ENCODE measurements at regions not wholly inside any gene's neighbourhood (a gene's known extent, or its start where the extent isn't known, plus 50 kb on each side); places are given as distances from the start of the nearest gene placed in this dataset.
A peak's percentile ranks its signal among the peaks of the same experiment; 100 is the strongest.

DNA sequence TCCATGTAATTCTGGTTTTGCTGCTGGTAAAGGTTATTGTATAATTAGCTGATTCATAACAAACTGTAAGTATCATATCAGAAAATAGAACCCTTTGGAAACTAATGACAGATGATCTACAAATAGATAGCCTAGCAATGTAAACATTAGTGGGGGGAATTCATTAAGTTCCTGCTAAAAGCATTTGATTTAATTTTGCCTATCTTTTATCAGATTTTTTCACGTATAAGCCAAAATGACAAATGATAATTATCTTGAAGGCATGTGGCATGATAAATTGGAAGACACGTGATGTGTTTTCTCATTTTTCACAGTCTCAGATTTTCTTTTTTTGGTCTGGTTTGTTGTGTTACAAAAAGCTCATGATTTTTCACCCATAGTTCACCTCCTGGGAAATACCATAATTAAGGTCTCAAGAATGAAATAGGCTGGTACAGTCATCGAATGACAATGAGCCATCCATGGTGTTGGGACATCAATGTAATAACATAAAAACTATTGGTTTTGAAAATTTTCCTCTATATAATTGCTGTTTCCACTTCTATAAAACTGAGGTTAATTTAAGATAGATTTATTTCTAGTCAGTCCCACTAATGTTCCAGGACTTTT lies 325.9 kb upstream of the TBL1XR1 start:
- no peak overlapping the region for H3K4me3 ChIP-seq (ENCODE audit: low read length)
- Mint-ChIP-seq H3K36me3 (peaks cover 0 to 10% (median 1%) of the 10 kb centered on the region in 3 donors), H3K9me3 (peaks cover 0 to 3% (median 0%) of the 10 kb centered on the region in 5 donors), H3K4me1 (peaks cover 21 to 52% (median 43%) of the 10 kb centered on the region in 3 donors), H3K27ac (no peak overlapping the region), H3K27me3 (no peaks in the 10 kb centered on the region), H3K4me3 (no peak overlapping the region)
- POLR2A ChIA-PET, result interaction anchor here (0.6 kb wide), 1 partner anchor 79 kb away, joined by 4 read pairs; no protein-coding TSS in a partner anchor
- CTCF ChIA-PET, result interaction anchor here (1.7 kb wide), 1 partner anchor 12 kb away, joined by 3 read pairs; no protein-coding TSS in a partner anchor
- no peaks in the 10 kb centered on the region for H3K9me3 ChIP-seq (ENCODE audit: low read length)
- DNase-seq, result no peak
- no peaks in the 10 kb centered on the region for H3K36me3 ChIP-seq (ENCODE audit: insufficient read depth, low read length)
- H3K27me3 ChIP-seq (ENCODE audit: insufficient read depth, low read length, poor library complexity, severe bottlenecking), result no peaks in the 10 kb centered on the region
- H3K4me1 ChIP-seq (ENCODE audit: insufficient read depth, low read length), result peaks cover 6% of the 10 kb centered on the region
- H3K27ac ChIP-seq (ENCODE audit: low read depth, low read length), result no peak overlapping the region

DNA sequence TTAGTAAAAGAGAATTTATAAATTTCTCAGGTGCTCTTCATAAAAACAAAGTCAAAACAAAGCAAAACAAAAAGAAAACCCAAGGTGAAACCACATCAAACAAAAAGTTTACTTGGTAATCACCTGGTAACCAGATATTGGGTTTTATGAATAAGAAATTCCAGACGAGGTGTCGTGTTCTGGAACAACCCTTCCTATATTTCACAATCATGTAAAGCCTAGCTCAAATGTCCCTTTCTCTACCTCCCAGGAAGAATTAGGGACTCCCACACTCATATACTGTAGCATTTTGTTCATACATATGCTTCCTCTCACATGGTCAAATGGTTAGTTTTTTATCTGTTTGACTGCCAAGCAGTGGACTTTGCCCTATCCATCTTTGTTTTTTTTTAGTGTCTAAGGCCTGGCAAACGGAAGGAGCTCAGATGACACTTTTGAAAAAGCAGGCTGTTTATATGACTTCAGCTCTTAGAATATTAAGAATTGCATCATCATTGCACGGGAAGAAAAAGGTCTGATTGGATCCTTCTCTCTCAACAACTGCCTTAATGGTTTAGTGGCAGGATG lies 326.7 kb upstream of the TBL1XR1 start:
- Mint-ChIP-seq H3K4me3 (no peak overlapping the region), H3K4me1 (peaks cover 27 to 54% (median 51%) of the 10 kb centered on the region in 3 donors), H3K27ac (no peak overlapping the region), H3K36me3 (peaks cover 0 to 10% (median 0%) of the 10 kb centered on the region in 3 donors), H3K9me3 (peaks cover 0 to 3% (median 0%) of the 10 kb centered on the region in 5 donors), H3K27me3 (no peaks in the 10 kb centered on the region)
- no peak for DNase-seq
- no peak overlapping the region for H3K27ac ChIP-seq (ENCODE audit: low read depth, low read length)
- peaks cover 6% of the 10 kb centered on the region for H3K4me1 ChIP-seq (ENCODE audit: insufficient read depth, low read length)
- H3K36me3 ChIP-seq (ENCODE audit: insufficient read depth, low read length), result no peaks in the 10 kb centered on the region
- CTCF ChIA-PET, result interaction anchor here (1.7 kb wide), 1 partner anchor 13 kb away, joined by 3 read pairs; no protein-coding TSS in a partner anchor
- H3K27me3 ChIP-seq (ENCODE audit: insufficient read depth, low read length, poor library complexity, severe bottlenecking), result no peaks in the 10 kb centered on the region
- no peak overlapping the region for H3K4me3 ChIP-seq (ENCODE audit: low read length)
- no peaks in the 10 kb centered on the region for H3K9me3 ChIP-seq (ENCODE audit: low read length)
- POLR2A ChIA-PET, result interaction anchor here (0.6 kb wide), 1 partner anchor 79 kb away, joined by 4 read pairs; no protein-coding TSS in a partner anchor

DNA sequence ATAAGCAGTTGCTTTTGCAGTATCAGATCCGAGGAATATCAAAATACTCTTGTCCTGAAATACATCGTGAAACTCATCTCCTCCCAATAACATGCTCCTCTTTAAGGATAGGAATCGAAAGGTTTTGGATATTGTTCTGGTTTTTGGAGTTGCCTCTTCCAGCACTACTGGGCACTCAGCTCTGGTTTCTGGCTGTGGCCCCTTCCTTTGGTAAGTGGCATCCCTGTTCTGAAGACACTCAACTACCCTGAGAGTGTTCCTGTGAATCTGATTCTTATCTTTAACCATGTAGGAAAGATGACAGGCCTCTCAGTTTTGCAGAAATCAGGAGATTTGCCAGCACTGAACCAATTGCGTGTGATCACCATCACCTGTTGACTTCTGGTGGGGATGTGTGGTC lies 327.5 kb upstream of the TBL1XR1 start:
- CTCF ChIA-PET, result interaction anchor here (1.7 kb wide), 1 partner anchor 13 kb away, joined by 3 read pairs; no protein-coding TSS in a partner anchor

DNA sequence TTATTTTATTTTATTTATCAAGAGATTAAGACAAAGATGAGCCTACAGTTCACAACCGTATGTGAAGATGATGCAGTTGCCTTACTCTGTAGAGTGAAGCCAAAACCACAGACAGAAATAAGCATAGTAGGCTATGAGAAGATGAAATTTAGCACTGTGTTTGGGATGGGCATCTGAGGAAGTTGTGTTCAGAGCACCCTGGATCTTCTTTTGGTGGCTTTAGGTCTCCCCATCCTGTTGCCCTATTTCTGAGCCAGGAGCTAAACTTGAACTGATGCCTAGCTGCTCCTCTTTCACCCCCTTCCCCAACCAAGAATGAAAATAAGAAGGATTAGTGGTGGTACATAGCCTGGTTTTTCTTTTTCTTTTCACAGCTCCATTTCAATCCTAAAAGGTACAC lies 328.1 kb upstream of the TBL1XR1 start:
- CTCF ChIA-PET, result no interaction called here

More for the DNA sequence above, 327.5 kb upstream of the TBL1XR1 start:
- POLR2A ChIA-PET, result no interaction called here
- peaks cover 28 to 57% (median 50%) of the 10 kb centered on the region in 3 donors for H3K4me1 Mint-ChIP-seq
- H3K36me3 ChIP-seq (ENCODE audit: insufficient read depth, low read length), result no peaks in the 10 kb centered on the region
- no peak overlapping the region for H3K27ac ChIP-seq (ENCODE audit: low read depth, low read length)
- H3K9me3 Mint-ChIP-seq, result peaks cover 0 to 3% (median 0%) of the 10 kb centered on the region in 5 donors
- no peak overlapping the region for H3K27ac Mint-ChIP-seq
- H3K4me3 ChIP-seq (ENCODE audit: low read length), result no peak overlapping the region
- no peaks in the 10 kb centered on the region for H3K27me3 ChIP-seq (ENCODE audit: insufficient read depth, low read length, poor library complexity, severe bottlenecking)
- DNase-seq, result no peak
- no peaks in the 10 kb centered on the region for H3K27me3 Mint-ChIP-seq
- peaks cover 6% of the 10 kb centered on the region for H3K4me1 ChIP-seq (ENCODE audit: insufficient read depth, low read length)
- peaks cover 0 to 10% (median 0%) of the 10 kb centered on the region in 3 donors for H3K36me3 Mint-ChIP-seq
- H3K4me3 Mint-ChIP-seq, result no peak overlapping the region
- H3K9me3 ChIP-seq (ENCODE audit: low read length), result no peaks in the 10 kb centered on the region

DNA sequence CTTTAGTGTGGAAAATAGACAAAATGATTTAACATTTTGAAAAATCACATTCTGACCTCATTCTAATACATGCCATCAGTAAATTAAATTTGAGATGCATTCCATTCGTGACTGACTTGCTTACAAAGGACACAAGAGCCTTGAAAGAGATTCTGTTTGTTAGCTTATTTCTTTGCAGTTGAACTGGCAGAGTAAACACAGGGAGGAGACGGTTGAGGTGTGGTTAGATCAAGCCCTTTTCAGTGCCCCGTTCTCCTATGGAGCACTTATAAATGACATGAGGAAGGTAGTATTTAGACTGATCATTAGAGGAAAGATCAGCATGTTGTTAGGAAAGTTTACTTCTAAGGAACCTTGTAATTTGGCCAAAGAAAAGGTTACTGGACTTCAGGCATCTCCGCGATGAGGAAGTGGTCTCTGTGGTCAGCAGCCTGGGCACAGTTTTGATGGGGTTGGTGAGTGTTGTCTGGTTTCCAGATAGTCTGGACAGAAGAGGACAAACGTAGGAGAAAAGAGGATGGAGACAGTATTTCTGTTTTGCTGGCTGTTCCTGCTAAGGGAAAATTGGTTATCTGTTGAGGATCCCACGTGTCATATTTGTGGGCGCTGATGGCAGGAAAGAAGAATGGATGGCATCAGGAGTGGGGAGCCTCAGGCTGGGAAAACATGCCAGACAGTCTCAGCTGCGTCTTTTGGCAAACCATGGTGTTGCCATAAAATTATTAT lies 328.9 kb upstream of the TBL1XR1 start:
- Histone ChIP-seq H3K4me3 (ENCODE audit: low read length) (no peak overlapping the region), H3K36me3 (ENCODE audit: insufficient read depth, low read length) (no peaks in the 10 kb centered on the region), H3K9me3 (ENCODE audit: low read length) (no peaks in the 10 kb centered on the region), H3K27me3 (ENCODE audit: insufficient read depth, low read length, poor library complexity, severe bottlenecking) (no peaks in the 10 kb centered on the region), H3K27ac (ENCODE audit: low read depth, low read length) (no peak overlapping the region), H3K4me1 (ENCODE audit: insufficient read depth, low read length) (peaks cover 6% of the 10 kb centered on the region)
- Mint-ChIP-seq H3K4me3 (no peak overlapping the region), H3K4me1 (peaks cover 28 to 57% (median 50%) of the 10 kb centered on the region in 3 donors), H3K36me3 (peaks cover 0 to 10% (median 0%) of the 10 kb centered on the region in 3 donors), H3K27me3 (no peaks in the 10 kb centered on the region), H3K9me3 (peaks cover 0 to 3% (median 0%) of the 10 kb centered on the region in 5 donors), H3K27ac (no peak overlapping the region)
- CTCF ChIA-PET, result no interaction called here
- POLR2A ChIA-PET, result no interaction called here
- no peak for DNase-seq

More for the DNA sequence above, 328.1 kb upstream of the TBL1XR1 start:
- H3K27ac ChIP-seq (ENCODE audit: low read depth, low read length), result no peak overlapping the region
- no peaks in the 10 kb centered on the region for H3K36me3 ChIP-seq (ENCODE audit: insufficient read depth, low read length)
- no peaks in the 10 kb centered on the region for H3K27me3 ChIP-seq (ENCODE audit: insufficient read depth, low read length, poor library complexity, severe bottlenecking)
- DNase-seq, result no peak
- no peaks in the 10 kb centered on the region for H3K9me3 ChIP-seq (ENCODE audit: low read length)
- no peak overlapping the region for H3K4me3 ChIP-seq (ENCODE audit: low read length)
- no peak overlapping the region for H3K27ac Mint-ChIP-seq
- H3K36me3 Mint-ChIP-seq, result peaks cover 0 to 10% (median 0%) of the 10 kb centered on the region in 3 donors
- H3K27me3 Mint-ChIP-seq, result no peaks in the 10 kb centered on the region
- peaks cover 6% of the 10 kb centered on the region for H3K4me1 ChIP-seq (ENCODE audit: insufficient read depth, low read length)
- no peak overlapping the region for H3K4me3 Mint-ChIP-seq
- POLR2A ChIA-PET, result no interaction called here
- H3K9me3 Mint-ChIP-seq, result peaks cover 0 to 3% (median 0%) of the 10 kb centered on the region in 5 donors
- H3K4me1 Mint-ChIP-seq, result peaks cover 28 to 57% (median 50%) of the 10 kb centered on the region in 3 donors

DNA sequence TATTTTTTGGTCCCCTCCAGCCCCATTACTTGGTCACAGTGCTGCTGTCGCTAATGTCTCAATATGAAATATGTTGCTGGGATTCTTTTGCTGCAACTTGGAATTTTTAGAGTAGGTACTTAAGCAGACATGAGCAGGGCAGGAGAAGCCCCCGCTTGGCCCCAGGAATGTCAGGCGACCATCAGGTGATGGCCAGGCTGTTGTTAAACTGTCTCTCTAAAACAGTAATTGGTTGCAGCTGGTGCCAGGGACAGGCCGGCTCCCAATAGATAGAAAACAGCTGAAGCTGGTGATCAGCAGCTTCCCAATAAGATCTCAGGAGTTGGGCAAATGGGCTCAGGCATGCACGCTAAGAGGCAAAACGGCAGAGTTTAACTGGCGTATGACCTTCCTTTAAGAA lies 329.9 kb upstream of the TBL1XR1 start:
- Histone ChIP-seq H3K4me3 (ENCODE audit: low read length) (no peak overlapping the region), H3K4me1 (ENCODE audit: insufficient read depth, low read length) (peaks cover 6% of the 10 kb centered on the region), H3K36me3 (ENCODE audit: insufficient read depth, low read length) (no peaks in the 10 kb centered on the region), H3K27me3 (ENCODE audit: insufficient read depth, low read length, poor library complexity, severe bottlenecking) (no peaks in the 10 kb centered on the region), H3K9me3 (ENCODE audit: low read length) (no peaks in the 10 kb centered on the region), H3K27ac (ENCODE audit: low read depth, low read length) (no peak overlapping the region)
- ChIA-PET CTCF (no interaction called here), POLR2A (no interaction called here)
- Mint-ChIP-seq H3K4me3 (no peak overlapping the region), H3K27ac (no peak overlapping the region), H3K4me1 (peaks cover 28 to 52% (median 50%) of the 10 kb centered on the region in 3 donors), H3K36me3 (peaks cover 0 to 10% (median 0%) of the 10 kb centered on the region in 3 donors), H3K9me3 (peaks cover 0 to 3% (median 0%) of the 10 kb centered on the region in 5 donors), H3K27me3 (no peaks in the 10 kb centered on the region)
- no peak for DNase-seq

DNA sequence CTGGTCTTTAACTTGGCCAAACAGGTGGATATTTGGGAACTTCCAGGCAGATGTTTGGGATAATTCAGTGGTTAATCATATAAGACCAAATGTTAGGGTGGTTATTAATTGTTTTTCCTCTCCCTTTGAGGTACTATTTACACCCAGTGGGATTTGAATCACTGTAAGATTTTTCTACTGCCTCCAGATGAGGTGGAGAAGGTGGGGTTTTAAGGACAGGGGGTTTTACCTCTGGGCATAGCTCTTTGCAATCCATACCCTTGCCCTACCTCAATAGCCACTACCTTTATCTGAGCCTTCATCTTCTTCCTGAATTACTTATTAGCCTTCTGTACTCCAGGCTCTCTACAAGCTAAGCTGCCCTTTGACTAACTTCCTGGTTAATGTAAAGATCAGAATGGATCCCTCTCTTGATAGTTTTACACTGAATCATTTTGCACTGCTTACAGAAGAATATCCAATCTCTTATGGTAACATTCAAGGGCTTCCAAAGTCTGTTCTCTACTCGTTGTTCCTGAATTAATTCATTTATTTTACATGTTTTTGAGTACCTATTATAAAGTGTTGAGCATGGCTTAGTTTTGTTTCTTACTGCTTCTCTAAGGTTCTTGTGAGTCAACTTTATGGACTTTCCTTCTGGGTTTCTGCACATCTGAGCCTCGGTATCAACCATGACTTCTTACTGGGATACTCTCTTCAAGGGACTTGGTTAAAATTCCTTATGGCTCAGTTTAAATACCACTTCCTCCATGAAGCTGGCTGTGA lies 331.2 kb upstream of the TBL1XR1 start:
- CTCF ChIA-PET, result interaction anchor here (1.1 to 1.5 kb wide), 2 partner anchors 10 to 152 kb away, joined by 3 read pairs; no protein-coding TSS in a partner anchor
- Mint-ChIP-seq H3K27ac (peak overlapping the region in 1 of 8 donors; percentile 24), H3K27me3 (no peaks in the 10 kb centered on the region), H3K4me3 (no peak overlapping the region), H3K9me3 (peaks cover 0 to 3% (median 0%) of the 10 kb centered on the region in 5 donors), H3K36me3 (peaks cover 0 to 10% (median 0%) of the 10 kb centered on the region in 3 donors), H3K4me1 (peaks cover 28 to 45% (median 42%) of the 10 kb centered on the region in 3 donors)
- H3K9me3 ChIP-seq (ENCODE audit: low read length), result no peaks in the 10 kb centered on the region
- no peak overlapping the region for H3K27ac ChIP-seq (ENCODE audit: low read depth, low read length)
- no peaks in the 10 kb centered on the region for H3K27me3 ChIP-seq (ENCODE audit: insufficient read depth, low read length, poor library complexity, severe bottlenecking)
- no peak for DNase-seq
- H3K4me1 ChIP-seq (ENCODE audit: insufficient read depth, low read length), result peaks cover 6% of the 10 kb centered on the region
- no peak overlapping the region for H3K4me3 ChIP-seq (ENCODE audit: low read length)
- POLR2A ChIA-PET, result no interaction called here
- no peaks in the 10 kb centered on the region for H3K36me3 ChIP-seq (ENCODE audit: insufficient read depth, low read length)

Measured in CD8-positive, alpha-beta memory T cell (primary cell).